Caco-2 (cell line): ENCODE measurements at regions not wholly inside any gene's neighbourhood (a gene's known extent, or its start where the extent isn't known, plus 50 kb on each side); places are given as distances from the start of the nearest gene placed in this dataset.

ENCODE experiments used
- BruUV-seq: library from RNA; stranded (reverse); fragments of 400-500 nt; replicated peaks from 2 replicates; lab custom pipeline; 2021; lab: Mats Ljungman, UMichigan
- CTCF ChIA-PET: fragments of 300-600 bp; sonication (Branson Sonifier 250); formaldehyde crosslinking; loops from one replicate; lab custom pipeline; 2022; ENCODE audit warnings: antibody characterized with exemption; lab: Charles Lee
- POLR2A ChIA-PET: fragments of 300-600 bp; sonication (Branson Sonifier 250); formaldehyde crosslinking; loops from one replicate; lab custom pipeline; 2022; ENCODE audit warnings: antibody characterized with exemption; lab: Charles Lee
- DNase-seq, 2 experiments: peaks; one replicate each; pipeline versions ENCODE4 v3.0.0 to v3.0.0-alpha.2; 2020 to 2022
- H3K27me3 ChIP-seq: replicated peaks from 2 replicates; pipeline ENCODE4 v1.6.0; 2011; ENCODE audit warnings: low read length; ENCODE audit not compliant: control insufficient read depth, insufficient read depth
- H3K36me3 ChIP-seq: 2 replicates; pipeline ENCODE4 v1.5.1; 2011; ENCODE audit warnings: low read length; ENCODE audit not compliant: control insufficient read depth, insufficient read depth
- H3K4me1 ChIP-seq: fragments of 250-450 bp; sonication (Bioruptor Pico); 2 replicates; pipeline ENCODE4 v1.5.1; 2020; ENCODE audit warnings: mild to moderate bottlenecking
- H3K4me3 ChIP-seq: 2 replicates; pipeline ENCODE4 v1.5.1; 2011; ENCODE audit warnings: low read depth, mild to moderate bottlenecking, control low read depth, low read length
- H3K9me3 ChIP-seq: fragments of 250-450 bp; sonication (Bioruptor Pico); 2 replicates; pipeline ENCODE4 v1.5.1; 2020; ENCODE audit warnings: mild to moderate bottlenecking, moderate library complexity
- H3K27ac Mint-ChIP-seq: one replicate; pipeline ENCODE4 v1.8.0; 2022; ENCODE audit warnings: mixed read lengths; ENCODE audit not compliant: unreplicated experiment
- H3K27me3 Mint-ChIP-seq: one replicate; pipeline ENCODE4 v1.8.0; 2022; ENCODE audit warnings: mixed read lengths; ENCODE audit not compliant: insufficient read depth, unreplicated experiment
- H3K36me3 Mint-ChIP-seq: one replicate; pipeline ENCODE4 v1.8.0; 2022; ENCODE audit warnings: mild to moderate bottlenecking, mixed read lengths; ENCODE audit not compliant: insufficient read depth, unreplicated experiment
- H3K4me1 Mint-ChIP-seq: one replicate; pipeline ENCODE4 v1.8.0; 2022; ENCODE audit warnings: low read depth, mixed read lengths; ENCODE audit not compliant: unreplicated experiment
- H3K4me3 Mint-ChIP-seq: one replicate; pipeline ENCODE4 v1.8.0; 2022; ENCODE audit warnings: mild to moderate bottlenecking, moderate library complexity, mixed read lengths; ENCODE audit not compliant: unreplicated experiment
- H3K9me3 Mint-ChIP-seq: one replicate; pipeline ENCODE4 v1.8.0; 2022; ENCODE audit warnings: mixed read lengths; ENCODE audit not compliant: unreplicated experiment
- CTCF ChIP-seq, 2 experiments: fragments of 200-600 bp in 1 of 2; IDR thresholded peaks; 1 replicate in 1 of 2; 2 replicates in 1 of 2; pipeline versions ENCODE4 v1.5.1 to v1.8.0; 2011 to 2022; ENCODE audit warnings: antibody characterized with exemption in 1 of 2, control low read depth in 1 of 2, inconsistent platforms in 1 of 2, low read depth in 1 of 2, low read length in 1 of 2, mild to moderate bottlenecking in 1 of 2, moderate library complexity in 1 of 2; ENCODE audit not compliant: insufficient read depth in 1 of 2, severe bottlenecking in 1 of 2, unreplicated experiment in 1 of 2
- intact Hi-C: fragments of 100-400 bp; cut with micrococcal nuclease; formaldehyde crosslinking; loops from one replicate; pipeline ENCODE4 v1.10.0; 2022; ENCODE audit not compliant: unreplicated experiment

DNA sequence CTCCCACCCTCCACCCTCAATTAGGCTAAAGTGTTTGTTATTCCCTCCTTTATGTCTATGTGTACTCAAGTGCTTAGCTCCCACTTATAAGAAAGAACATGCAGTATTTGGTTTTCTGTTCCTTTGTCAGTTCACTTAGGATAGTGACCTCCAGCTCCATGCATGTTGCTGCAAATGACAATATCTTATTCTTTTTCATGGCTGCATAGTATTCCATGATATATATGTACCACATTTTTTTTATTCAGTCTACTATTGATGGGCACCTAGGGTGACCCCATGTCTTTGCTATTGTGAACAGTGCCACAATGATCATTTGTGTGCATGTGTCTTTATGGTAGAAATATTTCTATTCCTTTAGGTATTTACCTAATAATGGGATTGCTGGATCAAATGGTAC, 114.3 kb downstream of the DLEU7 start:
- H3K4me3 ChIP-seq: no peak overlapping the region
- DNase-seq: no peak
- no peak for TF ChIP-seq CTCF (IDR thresholded peaks at IDR 0.05; ENCODE audit: insufficient read depth in 1 of 2, low read depth in 1 of 2, low read length in 1 of 2, severe bottlenecking in 1 of 2, unreplicated experiment in 1 of 2)
- peaks cover 15% of the 10 kb centered on the region for H3K9me3 Mint-ChIP-seq
- H3K4me1 ChIP-seq: peaks cover 7% of the 10 kb centered on the region
- peaks cover 8% of the 10 kb centered on the region; the same call in 1 of the 2 replicates for H3K9me3 ChIP-seq
- CTCF ChIA-PET: no interaction called here
- no peaks in the 10 kb centered on the region for H3K36me3 Mint-ChIP-seq
- no peak overlapping the region for H3K4me3 Mint-ChIP-seq
- no peaks in the 10 kb centered on the region for H3K27me3 Mint-ChIP-seq
- H3K4me1 Mint-ChIP-seq: peaks cover under 1% of the 10 kb centered on the region
- BruUV-seq: no TSS peak
- POLR2A ChIA-PET: no interaction called here
- intact Hi-C loops: no loop called here
- H3K36me3 ChIP-seq: no peaks in the 10 kb centered on the region; the same call in 1 of the 2 replicates
- H3K27ac Mint-ChIP-seq: no peak overlapping the region
- no peaks in the 10 kb centered on the region for H3K27me3 ChIP-seq

GRCh38 chr13:50730496-50731351, 112.8 kb downstream of the DLEU7 start:
- peaks cover under 1% of the 10 kb centered on the region for H3K36me3 Mint-ChIP-seq
- no peaks in the 10 kb centered on the region; the same call in 1 of the 2 replicates for H3K36me3 ChIP-seq
- no peak for TF ChIP-seq CTCF (IDR thresholded peaks at IDR 0.05; ENCODE audit: insufficient read depth in 1 of 2, low read depth in 1 of 2, low read length in 1 of 2, severe bottlenecking in 1 of 2, unreplicated experiment in 1 of 2)
- no peak overlapping the region for H3K4me3 ChIP-seq
- peaks cover 8% of the 10 kb centered on the region; the same call in 1 of the 2 replicates for H3K9me3 ChIP-seq
- no peak overlapping the region for H3K27ac Mint-ChIP-seq
- no peaks in the 10 kb centered on the region for H3K27me3 ChIP-seq
- POLR2A ChIA-PET: no interaction called here
- H3K4me1 Mint-ChIP-seq: peaks cover 12% of the 10 kb centered on the region
- peaks cover 22% of the 10 kb centered on the region for H3K9me3 Mint-ChIP-seq
- no peak overlapping the region for H3K4me3 Mint-ChIP-seq
- peaks cover 22% of the 10 kb centered on the region for H3K4me1 ChIP-seq
- BruUV-seq: no TSS peak
- intact Hi-C loops: no loop called here
- no peaks in the 10 kb centered on the region for H3K27me3 Mint-ChIP-seq
- no peak for DNase-seq
- CTCF ChIA-PET: no interaction called here

DNA sequence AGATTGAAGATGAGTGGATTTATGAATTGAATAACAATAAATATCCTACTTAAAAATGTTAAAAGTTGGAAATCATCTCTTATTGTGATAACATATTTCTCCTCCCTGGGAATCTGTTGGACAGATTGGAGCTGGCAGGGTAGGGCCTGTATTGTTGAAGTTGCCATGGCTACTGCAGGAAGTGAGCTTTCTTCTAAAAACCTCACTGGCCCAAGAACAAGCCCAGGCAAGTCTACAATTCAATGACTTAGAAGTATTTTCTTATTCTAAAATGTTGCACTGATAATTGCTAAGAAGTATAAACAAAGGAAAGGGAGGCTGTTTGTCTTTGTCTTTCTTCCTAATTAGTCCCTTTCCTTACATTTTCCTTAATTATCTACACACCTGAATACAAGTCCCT, 112.1 kb downstream of the DLEU7 start:
- no peak for TF ChIP-seq CTCF (IDR thresholded peaks at IDR 0.05; ENCODE audit: insufficient read depth in 1 of 2, low read depth in 1 of 2, low read length in 1 of 2, severe bottlenecking in 1 of 2, unreplicated experiment in 1 of 2)
- Histone ChIP-seq H3K27me3 (no peaks in the 10 kb centered on the region), H3K4me3 (no peak overlapping the region), H3K4me1 (peaks cover 23% of the 10 kb centered on the region), H3K36me3 (no peaks in the 10 kb centered on the region; the same call in 1 of the 2 replicates), H3K9me3 (peaks cover 8% of the 10 kb centered on the region; the same call in 1 of the 2 replicates)
- DNase-seq: no peak
- peaks cover 6% of the 10 kb centered on the region for H3K36me3 Mint-ChIP-seq
- H3K9me3 Mint-ChIP-seq: peaks cover 22% of the 10 kb centered on the region
- CTCF ChIA-PET: interaction anchor here (0.6 kb wide), 1 partner anchor 32 kb away, joined by 3 read pairs; no protein-coding TSS in a partner anchor
- no peaks in the 10 kb centered on the region for H3K27me3 Mint-ChIP-seq
- no peak overlapping the region for H3K4me3 Mint-ChIP-seq
- H3K27ac Mint-ChIP-seq: no peak overlapping the region
- intact Hi-C loops: no loop called here
- BruUV-seq: no TSS peak
- peaks cover 12% of the 10 kb centered on the region for H3K4me1 Mint-ChIP-seq
- POLR2A ChIA-PET: no interaction called here
